Lung (tissue), 11 donors: ENCODE measurements at regions not wholly inside any gene's neighbourhood (a gene's known extent, or its start where the extent isn't known, plus 50 kb on each side); places are given as distances from the start of the nearest gene placed in this dataset.
"Not testable (repeated sequence)": the region's sequence is repeated elsewhere in the genome, so short reads cannot be mapped to it uniquely, and the experiment has no call there.

Source experiments
- ATAC-seq: fragments of 200-7000 bp; cut with Tn5 transposase; one replicate; pipeline ENCODE4 v1.9.1; 2020; ENCODE audit warnings: moderate number of reproducible peaks; ENCODE audit not compliant: insufficient read depth, low FRiP score
- DNase-seq, 3 donors: peaks; one replicate each; pipeline ENCODE4 v3.0.0-alpha.2; 2013 to 2017
- H3K27ac ChIP-seq, 2 donors: one replicate each; pipeline ENCODE4 v1.5.1; 2013; ENCODE audit warnings: mild to moderate bottlenecking in 2 of 2, moderate library complexity in 2 of 2, control low read depth in 1 of 2, inconsistent platforms in 1 of 2, low read depth in 1 of 2, low read length in 1 of 2
- H3K27me3 ChIP-seq, 3 donors: one replicate each; pipeline ENCODE4 v1.5.1; 2013; ENCODE audit warnings: low read length in 2 of 3; ENCODE audit not compliant: control insufficient read depth in 3 of 3, insufficient read depth in 3 of 3
- H3K36me3 ChIP-seq, 4 donors: one replicate each; pipeline ENCODE4 v1.5.1; 2013; ENCODE audit warnings: low read length in 4 of 4, mild to moderate bottlenecking in 1 of 4, moderate library complexity in 1 of 4; ENCODE audit not compliant: control insufficient read depth in 4 of 4, insufficient read depth in 4 of 4
- H3K4me1 ChIP-seq, 5 donors: one replicate each; pipeline ENCODE4 v1.5.1; 2013; ENCODE audit warnings: low read length in 5 of 5, mild to moderate bottlenecking in 2 of 5, moderate library complexity in 1 of 5; ENCODE audit not compliant: control insufficient read depth in 5 of 5, insufficient read depth in 5 of 5
- H3K4me3 ChIP-seq: one replicate; pipeline ENCODE4 v1.5.1; 2013; ENCODE audit warnings: mild to moderate bottlenecking, control low read depth, moderate library complexity
- H3K9ac ChIP-seq, 2 donors: one replicate each; pipeline ENCODE4 v1.5.1; 2013; ENCODE audit warnings: low read length in 2 of 2, control low read depth in 1 of 2; ENCODE audit not compliant: insufficient read depth in 1 of 2
- H3K9me3 ChIP-seq, 4 donors: one replicate each; pipeline ENCODE4 v1.5.1; 2013; ENCODE audit warnings: low read length in 3 of 4, mild to moderate bottlenecking in 1 of 4, moderate library complexity in 1 of 4; ENCODE audit not compliant: control insufficient read depth in 4 of 4, insufficient read depth in 3 of 4
- CTCF ChIP-seq: IDR thresholded peaks from 2 replicates; pipeline ENCODE4 v1.5.1; 2012; ENCODE audit warnings: mild to moderate bottlenecking; ENCODE audit errors: control extremely low read depth, extremely low read depth
- WGBS, 2 donors: extraction: QIAGEN DNeasy Blood & Tissue Kit; methylation state at CpG; one replicate each; pipeline ENCODE4 v1.1.7; 2013; 5-methylcytosine and 5-hydroxymethylcytosine counted together
- donor health status: control.
- donor health status: control.
- donor health status: Bipolar disorder and iron deficiency.
- donor health status: healthy.
- donor health status: DM: yes; HTN: yes; CAD: no.

- H3K4me3 ChIP-seq, H3K27me3 ChIP-seq, H3K36me3 ChIP-seq, H3K4me1 ChIP-seq, H3K27ac ChIP-seq, H3K9me3 ChIP-seq, H3K9ac ChIP-seq: not testable (repeated sequence)
- peak; percentile 52 for TF ChIP-seq CTCF
- WGBS, 2 donors = 44 to 45% methylated on average over 13 of the region's 13 CpGs
- DNase-seq (peak; percentile 59 to 86 (median 86)), ATAC-seq (peak; percentile 87)
Observed at GRCh38 chr10:45235260-45235769, 80.1 kb downstream of the OR13A1 start.

GRCh38 chr10:45235798-45236220 is 79.6 kb downstream of the OR13A1 start:
- no peak for DNase-seq
- TF ChIP-seq CTCF = no peak
- Histone ChIP-seq H3K9ac (no peak overlapping the region), H3K27ac (no peak overlapping the region), H3K4me1 (no peaks in the 10 kb centered on the region), H3K36me3 (no peaks in the 10 kb centered on the region), H3K4me3 (no peak overlapping the region), H3K9me3 (no peaks in the 10 kb centered on the region), H3K27me3 (no peaks in the 10 kb centered on the region)
- WGBS, 2 donors = 56 to 57% methylated on average over 7 of the region's 7 CpGs
- no peak for ATAC-seq

GRCh38 chr10:45238896-45239295 is 76.5 kb downstream of the OR13A1 start:
- Histone ChIP-seq H3K4me1 (no peaks in the 10 kb centered on the region), H3K9me3 (no peaks in the 10 kb centered on the region), H3K36me3 (no peaks in the 10 kb centered on the region), H3K9ac (no peak overlapping the region), H3K27me3 (no peaks in the 10 kb centered on the region), H3K27ac (no peak overlapping the region), H3K4me3 (no peak overlapping the region)
- DNase-seq = no peak
- TF ChIP-seq CTCF = no peak
- WGBS, 2 donors = 65 to 66% methylated on average over 5 of the region's 5 CpGs
- ATAC-seq = no peak

DNA sequence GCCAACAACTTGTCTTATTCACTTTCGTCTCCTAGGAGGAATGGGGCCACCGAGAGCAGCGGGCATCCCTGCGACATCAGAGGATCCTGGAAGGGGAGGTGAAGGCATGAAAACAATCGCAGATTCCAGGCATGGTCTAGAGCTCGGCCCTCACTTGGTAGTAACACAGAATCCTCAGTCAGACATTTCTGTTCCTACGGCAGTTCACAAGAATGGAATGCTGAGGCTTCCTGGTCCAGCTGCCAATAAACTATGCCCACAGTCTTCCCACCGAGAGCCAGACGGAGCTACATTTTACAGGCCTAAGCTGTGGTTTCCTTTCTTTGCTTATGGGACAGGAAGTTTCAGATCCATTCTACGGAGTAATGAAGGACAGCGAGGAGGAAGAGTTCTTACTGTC is 75.8 kb downstream of the OR13A1 start:
- Histone ChIP-seq H3K4me1 (no peaks in the 10 kb centered on the region), H3K27me3 (no peaks in the 10 kb centered on the region), H3K9me3 (no peaks in the 10 kb centered on the region), H3K9ac (no peak overlapping the region), H3K27ac (no peak overlapping the region), H3K36me3 (no peaks in the 10 kb centered on the region), H3K4me3 (no peak overlapping the region)
- no peak for DNase-seq
- 65 to 68% methylated on average over 11 of the region's 11 CpGs for WGBS, 2 donors
- TF ChIP-seq CTCF = no peak
- ATAC-seq = no peak
